ENCODE measurements at regions not wholly inside any gene's neighbourhood (a gene's known extent, or its start where the extent isn't known, plus 50 kb on each side); places are given as distances from the start of the nearest gene placed in this dataset.
"Not testable (repeated sequence)": the region's sequence is repeated elsewhere in the genome, so short reads cannot be mapped to it uniquely, and the experiment has no call there.

DNA sequence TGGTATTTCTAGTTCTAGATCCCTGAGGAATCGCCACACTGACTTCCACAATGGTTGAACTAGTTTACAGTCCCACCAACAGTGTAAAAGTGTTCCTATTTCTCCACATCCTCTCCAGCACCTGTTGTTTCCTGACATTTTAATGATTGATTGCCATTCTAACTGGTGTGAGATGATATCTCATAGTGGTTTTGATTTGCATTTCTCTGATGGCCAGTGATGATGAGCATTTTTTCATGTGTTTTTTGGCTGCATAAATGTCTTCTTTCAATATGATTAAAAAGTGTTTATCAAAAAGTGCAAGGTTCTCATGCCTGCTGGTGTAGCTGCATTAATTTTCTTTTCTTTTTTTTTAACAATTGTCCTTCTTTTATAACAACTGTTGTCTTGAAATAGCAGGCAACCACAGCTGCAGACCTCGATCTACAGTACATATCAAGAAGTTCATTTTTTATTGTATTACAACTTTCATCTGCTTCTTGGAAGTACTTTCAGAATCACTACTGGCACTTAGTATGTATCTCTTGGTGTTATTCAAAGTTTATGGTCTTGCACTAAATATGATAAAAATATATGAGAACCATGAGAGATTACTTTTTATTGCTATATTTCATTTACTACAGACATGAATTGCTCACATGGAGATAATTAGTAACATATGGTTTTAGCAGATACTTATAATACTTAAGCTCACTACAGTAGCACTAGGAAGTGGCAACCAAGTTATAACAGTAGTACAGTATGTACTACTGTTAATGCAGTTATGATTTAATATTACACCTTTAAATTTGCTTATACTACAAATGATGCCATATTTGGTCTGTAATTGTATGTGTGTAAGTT, 358.0 kb downstream of the ETV1 start:
- DNase-seq: not testable (repeated sequence)

DNA sequence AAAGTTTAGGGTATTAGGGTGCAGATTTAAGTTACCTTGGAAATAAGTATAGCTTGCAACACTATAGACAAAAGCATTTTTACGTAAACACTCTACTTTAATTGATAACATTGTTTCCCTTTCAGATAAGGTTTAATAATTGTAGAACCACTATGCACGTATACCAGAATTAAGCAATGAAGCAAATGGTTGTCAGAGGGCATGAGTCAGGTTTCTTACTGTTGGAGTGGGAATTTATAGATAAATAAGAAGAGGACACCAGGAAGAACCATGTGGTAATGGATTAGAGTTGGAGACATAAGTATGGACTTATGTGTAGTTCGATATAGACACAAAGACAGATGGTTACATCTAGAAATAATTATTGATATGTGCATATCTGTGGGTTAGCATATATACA, 355.6 kb downstream of the ETV1 start:
- DNase-seq: peak in 1 of 2 experiments; percentile 3

DNA sequence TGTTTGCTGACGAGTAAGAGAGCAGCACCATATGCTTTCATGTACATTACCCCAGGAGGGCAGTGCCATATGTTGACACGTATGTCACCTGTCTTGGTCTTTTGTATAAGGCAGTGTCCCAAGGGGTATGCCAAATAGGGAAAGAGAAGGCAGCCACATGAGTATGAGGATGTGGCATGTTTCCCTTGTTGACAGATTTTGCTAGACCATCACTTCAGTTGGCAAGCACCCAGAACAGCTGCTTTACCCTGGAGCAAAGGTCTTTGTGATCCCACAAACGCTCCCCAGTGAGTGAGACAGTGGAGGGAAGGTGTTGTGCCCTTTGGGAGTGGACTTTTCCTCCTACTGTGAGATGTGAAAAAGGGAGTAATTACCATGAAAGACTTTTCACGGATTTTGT, 350.1 kb downstream of the ETV1 start:
- peak; percentile 91 to 98 for DNase-seq

DNA sequence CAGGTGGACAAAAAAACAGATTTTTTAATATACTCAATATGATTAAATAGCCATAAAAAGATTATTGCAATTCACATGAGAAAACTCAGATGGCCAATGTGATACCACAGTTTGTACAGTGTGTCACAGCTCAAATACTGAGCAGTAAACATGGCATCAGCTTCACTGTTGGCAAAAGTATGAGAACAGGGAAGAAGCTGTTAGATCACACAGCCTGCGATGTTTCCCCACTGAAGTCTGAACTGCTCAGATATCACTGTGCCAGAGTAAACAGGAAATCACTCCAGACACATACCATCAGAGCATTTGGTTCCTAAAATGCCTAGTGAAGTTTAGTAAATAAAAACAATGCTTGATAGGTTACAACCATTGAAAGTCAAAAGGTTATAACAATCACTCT, 347.8 kb downstream of the ETV1 start:
- DNase-seq: no peak

DNA sequence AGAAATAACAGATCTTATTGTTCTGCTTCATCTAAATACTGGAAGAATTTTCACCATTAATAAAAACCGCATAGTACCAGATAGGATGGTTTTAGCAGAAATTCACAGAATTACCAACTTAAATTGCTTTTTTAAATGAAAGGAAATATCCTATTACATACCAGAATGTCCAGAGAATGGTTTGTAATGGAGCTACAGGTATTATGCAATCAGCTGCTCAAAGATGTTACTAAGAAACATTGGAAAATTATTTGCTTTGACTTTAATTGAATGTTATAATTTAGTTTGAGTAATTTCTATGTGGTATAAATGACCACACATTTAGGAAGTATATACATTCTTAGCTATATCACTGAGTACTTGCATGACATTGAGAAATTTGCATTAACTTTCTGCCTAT, 338.3 kb downstream of the ETV1 start:
- no peak for DNase-seq

DNA sequence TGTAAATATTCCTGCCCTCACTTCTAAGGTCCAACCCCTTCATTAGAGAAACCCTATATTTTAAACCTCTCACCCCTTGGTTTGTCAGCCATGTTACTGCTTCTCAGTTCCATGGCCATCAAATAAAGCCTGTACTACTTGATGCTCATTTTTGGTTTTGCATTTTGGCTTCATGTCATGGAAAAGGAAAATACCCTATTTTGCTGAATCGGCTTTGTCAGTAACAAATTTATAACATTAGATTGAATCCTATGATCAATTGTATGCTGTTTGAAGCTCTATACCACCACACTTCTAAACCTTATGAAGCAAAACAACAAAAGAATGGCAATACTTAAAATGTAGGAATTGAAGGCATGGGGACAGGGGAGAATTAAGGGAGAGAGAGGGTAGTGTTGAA, 333.1 kb downstream of the ETV1 start:
- no peak for DNase-seq

DNA sequence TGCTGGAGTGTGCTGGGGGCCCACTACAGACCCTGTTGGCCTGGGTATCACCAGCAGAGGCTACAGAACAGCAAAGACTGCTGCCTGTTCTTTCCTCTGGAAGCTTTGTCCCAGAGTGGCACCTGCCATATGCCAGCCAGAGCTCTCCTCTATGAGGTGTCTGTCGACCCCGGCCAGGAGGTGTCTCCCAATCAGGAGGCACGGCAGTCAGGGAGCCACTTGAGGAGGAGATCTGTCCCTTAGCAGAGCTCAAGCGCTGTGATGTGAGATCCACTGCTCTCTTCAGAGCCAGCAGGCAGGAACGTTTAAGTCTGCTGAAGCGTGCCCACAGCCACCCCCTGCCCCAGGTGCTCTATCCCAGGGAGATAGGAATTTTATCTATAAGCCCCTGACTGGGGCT, 316.2 kb downstream of the ETV1 start:
- peak; percentile 9 to 51 for DNase-seq

DNA sequence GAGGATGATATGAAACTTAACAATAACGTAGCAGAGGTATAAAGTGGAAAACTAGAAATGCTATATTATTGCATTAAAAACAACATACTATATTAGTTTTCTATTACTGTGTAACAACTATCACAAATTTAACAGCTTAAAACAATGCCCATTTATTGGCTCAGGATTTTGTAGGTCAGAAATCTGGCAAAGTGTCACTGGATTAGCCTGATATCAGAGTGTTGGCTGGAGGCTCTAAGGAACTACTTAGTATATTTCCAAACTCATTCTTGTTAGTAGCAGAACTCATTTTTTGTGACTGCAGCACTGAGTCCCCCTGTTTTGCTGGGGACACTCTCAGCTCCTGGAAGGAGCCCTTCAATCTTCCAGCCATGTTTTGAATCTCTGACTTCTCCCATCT, 306.8 kb downstream of the ETV1 start:
- DNase-seq: no peak

DNA sequence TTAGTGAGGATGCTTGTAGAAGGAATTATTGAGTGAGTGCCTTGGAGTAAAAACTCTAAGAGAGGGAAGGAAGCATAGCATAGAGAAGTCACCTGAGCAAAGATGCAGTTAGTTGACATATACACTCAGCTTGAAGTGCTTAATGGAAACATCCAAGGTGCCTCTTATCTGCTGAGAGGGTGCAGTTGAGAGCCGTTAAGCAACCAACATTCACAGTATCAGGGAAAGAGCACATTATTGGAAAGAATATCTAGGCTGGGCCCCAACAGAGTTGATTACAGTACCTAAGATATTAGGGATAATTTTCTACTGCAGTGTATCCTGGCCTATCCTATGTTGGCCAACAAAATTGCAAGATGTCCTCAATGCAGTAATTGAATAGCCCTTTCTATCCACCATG, 302.0 kb downstream of the ETV1 start:
- no peak for DNase-seq

DNA sequence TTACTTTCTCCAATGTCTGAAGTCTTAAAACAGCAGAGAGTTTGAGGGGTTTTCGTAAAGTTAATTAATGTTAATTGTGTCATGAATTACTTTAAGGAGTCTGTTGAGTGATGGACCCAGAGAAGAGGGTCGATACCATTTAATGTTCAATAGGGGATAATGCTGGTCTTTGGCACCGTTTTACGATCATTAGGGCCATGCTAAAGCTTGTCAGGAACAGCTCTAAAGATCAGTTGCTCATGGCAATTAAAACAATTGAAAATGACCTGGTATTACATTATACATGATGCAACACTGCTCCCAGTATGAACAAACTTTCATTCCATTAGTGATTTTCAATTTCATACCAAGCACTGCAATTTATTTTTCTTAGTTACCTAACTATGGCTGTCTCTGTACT, 296.9 kb downstream of the ETV1 start:
- no peak for DNase-seq

DNA sequence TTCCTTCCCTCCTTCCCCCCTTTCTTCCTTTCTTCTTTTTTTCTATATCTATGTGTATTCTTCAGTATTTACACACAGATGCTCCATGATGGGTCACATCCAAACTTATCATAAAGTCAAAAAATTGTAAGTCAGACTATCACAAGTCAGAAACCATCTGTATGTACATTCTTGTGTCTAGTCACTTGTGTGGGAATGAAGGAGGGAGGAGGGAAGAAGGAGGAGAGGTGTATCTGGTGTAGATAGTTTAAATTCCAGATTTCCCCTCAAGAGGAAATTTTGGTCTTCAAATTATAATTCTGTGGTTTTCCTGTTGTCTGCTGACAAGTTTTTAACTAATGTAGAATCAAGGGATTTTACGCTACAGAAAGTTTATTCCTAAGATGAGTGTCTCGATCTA, 287.2 kb downstream of the ETV1 start:
- DNase-seq: no peak

DNA sequence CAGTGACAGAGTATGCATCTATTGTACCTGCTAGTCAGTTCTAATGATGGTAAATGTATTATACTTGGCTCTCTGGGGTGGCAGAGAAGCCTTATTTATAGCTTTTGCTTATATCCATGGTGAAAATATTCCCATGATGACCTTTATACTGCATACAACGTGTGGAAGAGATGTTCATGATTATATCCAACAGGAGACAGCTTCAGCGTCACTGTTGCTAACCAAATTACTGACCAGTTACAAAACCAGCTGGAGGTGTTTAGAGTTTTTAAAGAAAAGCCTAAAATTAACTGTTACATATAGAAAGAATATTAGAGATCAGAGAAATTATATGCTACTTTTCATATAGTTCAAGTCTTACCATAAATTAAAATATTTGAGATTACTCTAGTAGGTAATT, 280.8 kb downstream of the ETV1 start:
- no peak for DNase-seq

DNA sequence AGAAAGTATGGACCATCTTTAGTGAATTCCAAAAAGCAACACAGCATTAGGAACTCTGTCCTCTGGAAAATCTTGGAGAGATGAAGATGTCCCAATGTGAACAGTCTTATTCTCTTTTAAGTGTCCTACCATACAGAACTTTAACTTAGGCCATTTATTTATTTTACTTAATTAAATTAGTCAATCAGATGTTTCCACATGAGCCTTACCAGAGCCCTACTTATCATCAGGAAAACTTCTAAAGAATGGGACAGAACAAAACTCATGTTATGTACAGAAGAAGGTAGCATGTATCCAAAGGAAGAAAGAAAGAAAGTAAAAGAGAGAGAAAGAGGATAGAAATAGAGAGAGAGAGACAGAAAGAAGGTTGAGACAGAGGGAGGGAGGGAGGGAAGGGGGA, 276.4 kb downstream of the ETV1 start:
- DNase-seq: no peak

DNA sequence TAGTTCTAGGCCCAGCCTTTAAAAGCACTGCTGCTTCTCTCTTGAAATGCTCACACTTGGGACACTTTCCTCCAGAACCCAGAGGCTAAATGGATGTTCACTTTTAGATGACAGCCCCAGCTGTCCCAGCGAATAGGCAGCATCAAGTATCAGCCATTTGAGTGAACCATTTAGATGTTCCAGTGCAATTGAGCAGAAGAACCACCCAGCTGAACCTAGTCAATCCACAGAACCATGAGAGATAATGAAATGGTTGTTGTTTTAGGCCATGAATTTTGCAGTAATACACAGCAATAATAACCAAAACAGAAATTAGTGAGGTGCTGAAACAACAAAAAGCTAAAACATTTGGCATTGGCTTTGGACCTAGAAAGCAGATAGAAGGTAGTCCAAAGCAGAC, 273.9 kb downstream of the ETV1 start:
- no peak for DNase-seq

DNA sequence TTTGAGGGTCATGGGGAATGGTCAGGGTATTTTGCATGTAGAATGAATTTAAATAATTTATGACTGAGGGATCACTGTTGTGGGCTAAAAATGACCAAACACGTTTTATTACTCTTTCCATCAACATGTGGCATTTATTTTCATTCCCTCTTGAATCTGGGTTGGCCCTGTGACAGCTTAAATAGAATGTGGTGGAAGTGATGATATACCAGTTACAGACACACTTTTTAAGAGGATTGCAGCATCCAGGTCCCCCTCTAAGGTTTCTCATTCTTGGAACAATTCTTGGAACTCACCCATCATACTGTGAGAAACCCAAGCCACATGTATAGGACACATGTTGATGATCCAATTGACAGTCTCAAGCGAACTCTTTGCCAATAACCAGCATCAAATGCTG, 272.4 kb downstream of the ETV1 start:
- DNase-seq: no peak

DNA sequence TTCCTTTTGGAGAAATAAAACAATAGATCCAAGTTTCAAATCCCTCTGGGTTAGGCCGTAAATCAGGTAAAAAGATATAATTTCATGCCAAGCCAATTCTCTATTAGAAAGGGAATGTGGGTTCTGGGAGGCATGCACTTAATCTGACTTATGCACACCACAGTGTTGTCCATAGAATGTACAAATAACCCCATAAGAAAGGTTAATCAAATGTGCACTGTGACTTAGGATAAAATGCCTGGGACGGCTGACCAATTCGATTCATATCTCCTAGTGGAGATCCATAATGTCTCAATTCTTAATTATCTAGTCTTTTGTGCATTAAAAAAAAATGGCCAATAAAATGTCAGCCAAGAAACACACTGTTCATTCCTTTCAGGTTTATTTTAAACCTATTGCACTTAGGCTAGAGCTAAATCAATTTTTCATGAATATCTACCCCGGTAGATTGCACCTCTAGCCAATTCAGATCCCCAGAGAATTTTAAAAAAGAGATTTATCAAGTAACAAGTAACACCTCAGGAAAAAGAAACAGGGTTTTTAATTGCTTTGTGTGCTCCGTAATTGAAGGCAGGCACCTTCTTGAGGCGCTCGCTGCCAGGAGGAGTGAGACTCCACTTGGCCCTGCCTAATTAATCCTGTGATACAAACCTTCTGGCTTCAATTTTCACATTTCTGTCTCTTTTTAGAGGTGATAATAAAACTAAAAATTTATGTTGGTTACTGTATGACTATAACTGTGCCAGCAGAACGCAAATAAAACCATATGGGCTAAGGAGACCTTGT, 265.1 kb downstream of the ETV1 start:
- peak in 1 of 2 experiments; percentile 42 for DNase-seq

DNA sequence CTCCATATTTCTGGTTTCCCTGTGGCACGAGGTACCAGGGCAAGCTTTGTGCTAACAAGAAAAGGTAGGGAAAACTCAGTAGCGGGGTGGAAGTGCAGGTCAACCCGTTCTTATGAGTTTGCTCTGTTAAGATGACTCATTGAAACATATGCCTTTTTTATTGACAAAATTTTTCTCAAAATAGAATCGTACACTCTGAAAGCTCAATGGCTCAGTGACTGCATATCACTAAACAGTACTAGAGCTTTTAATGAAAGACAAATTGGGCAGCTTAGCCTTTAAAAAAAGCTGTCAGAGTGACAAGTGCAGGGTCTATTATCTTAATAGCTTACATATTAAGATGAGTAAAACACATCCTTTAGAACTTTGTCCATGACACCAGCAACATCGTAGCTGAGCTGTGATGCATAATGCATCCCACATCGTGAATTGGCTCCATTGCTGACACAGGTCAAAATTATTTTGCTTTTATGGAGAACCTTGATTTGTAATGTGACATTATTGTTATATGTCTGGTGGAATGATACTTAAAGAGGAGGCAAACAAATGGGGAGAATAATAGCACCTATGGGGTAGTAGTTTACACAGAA, 264.4 kb downstream of the ETV1 start:
- DNase-seq: peak in 1 of 2 experiments; percentile 42

DNA sequence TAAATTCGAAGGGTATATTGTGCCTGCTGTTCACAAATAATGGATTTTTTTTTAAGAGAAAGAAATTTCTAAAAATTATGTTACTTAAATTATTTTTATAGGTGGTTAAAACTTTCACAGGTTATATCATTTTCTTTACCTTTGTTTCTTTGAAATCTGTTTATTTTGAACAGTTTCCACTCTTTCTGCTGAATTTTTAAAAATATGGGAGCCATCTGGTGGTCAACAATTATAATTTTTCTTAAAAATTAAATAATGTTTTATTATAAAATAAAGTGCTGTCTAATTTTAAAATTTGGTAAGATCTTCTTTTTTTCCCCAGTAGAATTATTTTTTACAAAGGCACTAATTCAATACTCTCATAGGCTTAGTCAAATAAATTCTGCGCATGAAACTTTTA, 263.9 kb downstream of the ETV1 start:
- DNase-seq: no peak

DNA sequence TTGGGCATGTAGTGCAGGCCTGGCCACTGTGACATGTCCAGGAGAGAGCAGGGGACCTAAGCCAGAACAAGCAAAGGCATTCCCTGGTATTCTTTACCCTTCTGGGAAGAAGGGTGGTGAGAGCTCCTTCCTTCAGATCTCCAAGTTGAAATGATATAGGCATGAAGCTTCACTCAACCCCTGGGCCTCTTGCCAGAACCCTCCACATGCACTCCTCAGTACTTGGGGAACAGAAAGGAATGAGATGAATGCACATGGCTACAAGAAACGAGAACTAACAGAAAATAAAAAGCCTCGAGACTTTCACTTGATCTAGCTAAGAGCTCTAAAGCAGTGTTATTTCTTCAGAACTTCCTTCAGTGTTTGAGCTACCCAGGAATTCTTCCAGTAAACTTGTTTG, 262.2 kb downstream of the ETV1 start:
- no peak for DNase-seq

DNA sequence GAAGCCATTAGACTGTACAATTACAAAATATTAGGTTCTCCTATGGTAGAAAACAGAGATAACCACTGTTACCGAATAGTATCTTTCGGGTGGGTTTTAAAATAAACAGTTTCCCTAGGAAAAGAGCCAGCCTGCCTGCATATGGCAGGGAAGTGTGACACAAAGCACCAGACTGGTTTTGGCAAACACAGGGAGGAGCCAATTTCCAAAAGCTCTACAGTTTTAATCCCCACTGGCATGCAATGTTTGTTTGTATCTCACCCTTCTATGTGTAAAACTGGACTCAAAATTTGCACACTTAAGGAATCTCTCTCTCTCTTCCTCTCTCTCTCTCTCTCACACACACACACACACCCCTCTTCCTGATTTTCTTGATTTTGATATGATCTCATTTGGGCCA, 261.7 kb downstream of the ETV1 start:
- DNase-seq: no peak

DNA sequence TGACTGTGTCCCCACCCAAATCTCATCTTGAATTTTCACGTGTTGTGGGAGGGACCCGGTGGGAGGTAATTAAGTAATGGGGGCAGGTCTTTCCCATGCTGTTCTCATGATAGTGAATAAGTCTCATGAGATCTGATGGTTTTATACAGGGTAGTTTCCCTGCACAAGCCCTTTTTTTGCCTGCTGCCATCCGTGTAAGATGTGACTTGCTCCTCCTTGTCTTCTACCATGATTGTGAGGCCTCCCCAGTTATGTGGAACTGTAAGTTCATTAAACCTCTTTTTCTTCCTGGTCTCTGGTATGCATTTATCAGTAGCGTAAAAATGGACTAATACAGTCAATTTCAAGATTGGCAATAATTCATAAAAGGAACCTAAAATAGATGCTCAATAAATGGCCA, 261.0 kb downstream of the ETV1 start:
- not testable (repeated sequence) for DNase-seq

DNA sequence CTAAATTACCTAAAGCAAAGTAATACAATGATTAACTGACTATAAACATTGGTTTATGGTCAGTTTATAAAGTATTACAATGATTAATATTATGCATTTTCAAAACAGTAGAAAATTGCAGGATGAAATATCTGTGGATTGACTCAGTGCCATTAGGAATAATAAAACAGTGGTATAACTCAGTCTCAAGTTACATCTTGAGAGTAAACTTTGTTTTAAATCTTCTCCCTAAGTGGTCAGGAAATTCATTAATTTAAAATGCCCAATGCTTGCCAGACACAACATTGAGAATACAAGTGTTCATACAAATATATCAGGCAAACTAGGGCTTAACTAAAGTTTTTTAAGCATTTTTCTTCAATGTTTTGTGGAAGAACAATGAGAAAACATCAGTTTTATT, 257.8 kb downstream of the ETV1 start:
- DNase-seq: no peak

DNA sequence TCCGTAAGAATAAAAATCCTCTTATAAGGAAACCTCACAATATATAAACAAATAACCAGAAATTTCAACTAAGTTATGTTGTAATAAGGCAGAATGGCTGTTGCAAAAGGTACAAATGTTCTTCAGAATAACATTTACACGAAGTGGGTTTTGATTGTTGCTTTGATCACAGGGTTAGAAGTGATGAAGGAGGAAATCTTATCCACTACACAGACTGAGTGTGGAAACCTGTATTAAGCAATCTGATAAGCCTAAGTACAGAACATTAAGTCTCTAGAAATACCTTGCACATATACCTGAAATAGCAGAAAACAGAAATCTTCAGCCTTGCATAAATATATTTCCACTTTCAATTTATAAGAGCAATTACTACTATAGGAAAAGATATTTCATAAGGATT, 251.9 kb downstream of the ETV1 start:
- no peak for DNase-seq

DNA sequence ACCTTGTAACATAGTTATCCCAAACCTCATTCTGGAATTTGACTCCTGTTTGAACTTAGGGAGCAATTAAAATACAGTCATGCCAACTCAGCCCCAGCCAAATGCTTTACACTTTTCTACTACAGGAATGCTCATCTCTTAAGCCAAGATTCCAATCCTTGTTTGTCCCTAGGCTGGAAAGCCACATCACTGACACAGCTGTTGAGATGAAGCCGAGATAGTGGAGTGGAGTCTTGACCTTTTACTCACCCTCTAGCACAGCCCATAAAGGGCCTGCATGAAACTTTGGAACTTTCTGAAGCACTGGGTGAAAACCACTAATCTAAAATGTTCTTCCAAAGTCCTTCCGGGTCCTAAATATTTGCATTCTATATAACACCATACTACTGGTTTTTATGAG, 247.3 kb downstream of the ETV1 start:
- no peak for DNase-seq

All from NCI-H524 (cell line).